HepG2 (cell line): ENCODE measurements at regions not wholly inside any gene's neighbourhood (a gene's known extent, or its start where the extent isn't known, plus 50 kb on each side); places are given as distances from the start of the nearest gene placed in this dataset.

ENCODE experiments used
- ATAC-seq: fragments of 200-7000 bp; cut with Tn5 transposase; 3 replicates; pipeline ENCODE4 v1.9.1; 2020; ENCODE audit warnings: mild to moderate bottlenecking, moderate library complexity
- BruUV-seq: library from RNA; stranded (reverse); fragments of 400-500 nt; replicated peaks from 2 replicates; lab custom pipeline; 2021; lab: Mats Ljungman, UMichigan
- CTCF ChIA-PET: fragments of 300-600 bp; formaldehyde crosslinking; extraction: SDS; loops from one replicate; lab custom pipeline; 2021; ENCODE audit warnings: low total read pairs, inconsistent platforms, low intra/inter-chr PET ratio; lab: Yijun Ruan, JAX
- POLR2A ChIA-PET: fragments of 350-600 bp; sonication (Branson Sonifier 250); formaldehyde crosslinking; loops from one replicate; lab custom pipeline; 2020; ENCODE audit warnings: antibody characterized with exemption, inconsistent platforms; lab: Yijun Ruan, JAX
- DNase-seq: peaks from one replicate; pipeline ENCODE4 v3.0.0-alpha.2; 2015; ENCODE audit warnings: low spot score
- FAIRE-seq: peaks from 3 replicates; lab custom pipeline; 2011; peaks lifted over from hg19 to GRCh38; lab: Jason Lieb, UNC
- H2AFZ ChIP-seq: one replicate; pipeline ENCODE4 v1.6.1; 2011; ENCODE audit warnings: low read length, inconsistent platforms
- H3K27ac ChIP-seq: fragments of 300-600 bp; 3 replicates; pipeline ENCODE4 v1.8.0; 2011; ENCODE audit warnings: mixed run types, mild to moderate bottlenecking, mixed read lengths, low read length, inconsistent platforms; ENCODE audit not compliant: insufficient read depth; ENCODE audit errors: extremely low read length
- H3K27me3 ChIP-seq, 2 experiments: fragments of 200-600 bp in 1 of 2; 2 replicates in 1 of 2; 3 replicates in 1 of 2; pipeline versions ENCODE4 v1.6.0 to v1.8.0; 2011; ENCODE audit warnings: low read length in 2 of 2, mild to moderate bottlenecking in 2 of 2, moderate library complexity in 2 of 2, inconsistent platforms in 1 of 2; ENCODE audit not compliant: insufficient read depth in 2 of 2, control insufficient read depth in 1 of 2
- H3K36me3 ChIP-seq, 2 experiments: fragments of 200-600 bp in 1 of 2; replicated peaks in 1 of 2; 2 replicates in 1 of 2; 3 replicates in 1 of 2; pipeline versions ENCODE4 v1.5.1 to v1.8.0; 2011; ENCODE audit warnings: low read length in 2 of 2, inconsistent platforms in 1 of 2; ENCODE audit not compliant: insufficient read depth in 2 of 2, control insufficient read depth in 1 of 2
- H3K4me1 ChIP-seq: 2 replicates; pipeline ENCODE4 v1.5.1; 2012; ENCODE audit warnings: low read length, inconsistent platforms; ENCODE audit not compliant: insufficient read depth
- H3K4me2 ChIP-seq: 2 replicates; pipeline ENCODE4 v1.6.0; 2011; ENCODE audit warnings: low read depth, low read length, inconsistent platforms
- H3K4me3 ChIP-seq, 3 experiments: fragments of 200-600 bp in 1 of 3; sonication (generic), shearing (Covaris generic) in 1 of 3; replicated peaks in 1 of 3; 2 replicates each; pipeline ENCODE4 v1.5.1; 2011 to 2016; ENCODE audit warnings: low read length in 3 of 3, inconsistent platforms in 2 of 3, low read depth in 2 of 3, mild to moderate bottlenecking in 2 of 3, control low read depth in 1 of 3, mixed read lengths in 1 of 3; ENCODE audit not compliant: insufficient read depth in 1 of 3
- H3K79me2 ChIP-seq: one replicate; pipeline ENCODE4 v1.6.1; 2011; ENCODE audit warnings: low read length, inconsistent platforms; ENCODE audit not compliant: insufficient read depth
- H3K9ac ChIP-seq: 2 replicates; pipeline ENCODE4 v1.6.0; 2011; ENCODE audit warnings: mild to moderate bottlenecking, low read depth, low read length, inconsistent platforms; ENCODE audit not compliant: insufficient read depth
- H3K9me3 ChIP-seq: 2 replicates; pipeline ENCODE4 v1.5.1; 2012; ENCODE audit warnings: mild to moderate bottlenecking, low read length
- H4K20me1 ChIP-seq: 2 replicates; pipeline ENCODE4 v1.6.0; 2011; ENCODE audit warnings: inconsistent platforms, mild to moderate bottlenecking, low read length, moderate library complexity; ENCODE audit not compliant: insufficient read depth
- AFF4 ChIP-seq: sonication (generic); formaldehyde crosslinking; IDR thresholded peaks from 2 replicates; pipeline ENCODE4 v1.4.0; 2020; ENCODE audit warnings: missing genetic modification reagents
- ARID2 ChIP-seq: sonication (generic); formaldehyde crosslinking; IDR thresholded peaks from 2 replicates; pipeline ENCODE4 v1.8.1; 2022; ENCODE audit warnings: mild to moderate bottlenecking, missing genetic modification reagents, borderline replicate concordance
- CREB1 ChIP-seq, 2 experiments: fragments of 450-650 bp in 1 of 2; IDR thresholded peaks; 2 replicates each; pipeline ENCODE4 v1.6.1; 2016 to 2017; ENCODE audit warnings: control low read depth in 1 of 2, mild to moderate bottlenecking in 1 of 2, missing compliant biosample characterization in 1 of 2, missing genetic modification characterization in 1 of 2
- MAFF ChIP-seq: IDR thresholded peaks from 2 replicates; pipeline ENCODE4 v1.6.1; 2011; ENCODE audit warnings: low read depth, low read length, improper control_type of control experiment
- NBN ChIP-seq: fragments of 450-650 bp; conservative IDR thresholded peaks from 2 replicates; pipeline ENCODE4 v1.6.1; 2017
- NR2C2 ChIP-seq: sonication (generic); formaldehyde crosslinking; IDR thresholded peaks from 2 replicates; pipeline ENCODE4 v1.4.0; 2020; ENCODE audit warnings: missing genetic modification reagents, mild to moderate bottlenecking, moderate library complexity, borderline replicate concordance
- ZNF318 ChIP-seq: sonication (generic); formaldehyde crosslinking; IDR thresholded peaks from 2 replicates; pipeline ENCODE4 v1.4.0; 2020; ENCODE audit warnings: mild to moderate bottlenecking, missing genetic modification reagents
- ZNF333 ChIP-seq: sonication (generic); formaldehyde crosslinking; IDR thresholded peaks from 2 replicates; pipeline ENCODE4 v1.4.0; 2020; ENCODE audit warnings: mild to moderate bottlenecking, missing genetic modification reagents, borderline replicate concordance
- WGBS: methylation state at CpG from one replicate; pipeline ENCODE4 v1.1.6; 2017; ENCODE audit warnings: low lambda C conversion rate; 5-methylcytosine and 5-hydroxymethylcytosine counted together
- in situ Hi-C: cut with HindIII; loops from 2 replicates; pipeline ENCODE4 v1.10.0; 2017; ENCODE audit warnings: low pct_unique_long_range_greater_than_20kb; ENCODE audit not compliant: extremely low pct_ligation_motif_present
- intact Hi-C: fragments of 100-400 bp; cut with micrococcal nuclease; formaldehyde crosslinking; loops from one replicate; pipeline ENCODE4 v1.10.0; 2022; ENCODE audit not compliant: unreplicated experiment

- H3K4me2 ChIP-seq, result no peak overlapping the region
- TF ChIP-seq NBN (no peak), AFF4 (CRISPR knock-in tag) (no peak), CREB1 (IDR thresholded peaks at IDR 0.05) (no peak), CREB1 (CRISPR knock-in tag; IDR thresholded peaks at IDR 0.05) (no peak), ZNF333 (CRISPR knock-in tag) (no peak), ZNF318 (CRISPR knock-in tag) (no peak), MAFF (no peak), ARID2 (CRISPR knock-in tag) (no peak), NR2C2 (no peak)
These were observed 125.8 kb upstream of the VCX3A start for GRCh38 chrX:6660567-6661264.

More at GRCh38 chrX:6660567-6661264, 125.8 kb upstream of the VCX3A start:
- 0% methylated on average over 1 of the region's 2 CpGs for WGBS
- intact Hi-C loops (no loop called here), in situ Hi-C loops (no loop called here)
- DNase-seq, result no peak
- Histone ChIP-seq H3K27ac (no peak overlapping the region), H3K9ac (no peak overlapping the region), H3K4me1 (no peaks in the 10 kb centered on the region), H4K20me1 (no peaks in the 10 kb centered on the region), H3K27me3 (no peaks in the 10 kb centered on the region), H3K4me3 (no peak overlapping the region), H3K79me2 (no peaks in the 10 kb centered on the region), H2AFZ (no peak overlapping the region), H3K36me3 (no peaks in the 10 kb centered on the region), H3K9me3 (no peaks in the 10 kb centered on the region; the same call in 1 of the 2 replicates)
- BruUV-seq, result no TSS peak
- FAIRE-seq, result no peak
- no peak for ATAC-seq
- ChIA-PET POLR2A (no interaction called here), CTCF (no interaction called here)
